ENCODE measurements at regions not wholly inside any gene's neighbourhood (a gene's known extent, or its start where the extent isn't known, plus 50 kb on each side); places are given as distances from the start of the nearest gene placed in this dataset.

GRCh38 chr5:85479849-85480248 lies 1095.2 kb upstream of the EDIL3 start:
- Histone ChIP-seq H3K79me2 (replicated peaks; ENCODE audit: insufficient read depth, low read length) (no peaks in the 10 kb centered on the region), H3F3A (ENCODE audit: insufficient read depth, low read length, poor library complexity, severe bottlenecking) (no peaks in the 10 kb centered on the region), H3K4me3 (ENCODE audit: low read length) (no peak overlapping the region), H3K4me2 (ENCODE audit: low read length) (no peak overlapping the region), H3K36me3 (ENCODE audit: insufficient read depth, low read length) (no peaks in the 10 kb centered on the region), H3K9me3 (ENCODE audit: low read length) (no peaks in the 10 kb centered on the region), H2AFZ (ENCODE audit: low read depth, low read length) (no peak overlapping the region), H3K9ac (ENCODE audit: low read length) (no peak overlapping the region), H3K9me2 (ENCODE audit: insufficient read depth, low read length) (no peaks in the 10 kb centered on the region), H4K20me1 (ENCODE audit: insufficient read depth) (no peaks in the 10 kb centered on the region), H3K27me3 (ENCODE audit: insufficient read depth, low read depth, low read length) (no peaks in the 10 kb centered on the region), H3K27ac (ENCODE audit: low read length) (no peak overlapping the region)
- TF ChIP-seq, protein P1, sequence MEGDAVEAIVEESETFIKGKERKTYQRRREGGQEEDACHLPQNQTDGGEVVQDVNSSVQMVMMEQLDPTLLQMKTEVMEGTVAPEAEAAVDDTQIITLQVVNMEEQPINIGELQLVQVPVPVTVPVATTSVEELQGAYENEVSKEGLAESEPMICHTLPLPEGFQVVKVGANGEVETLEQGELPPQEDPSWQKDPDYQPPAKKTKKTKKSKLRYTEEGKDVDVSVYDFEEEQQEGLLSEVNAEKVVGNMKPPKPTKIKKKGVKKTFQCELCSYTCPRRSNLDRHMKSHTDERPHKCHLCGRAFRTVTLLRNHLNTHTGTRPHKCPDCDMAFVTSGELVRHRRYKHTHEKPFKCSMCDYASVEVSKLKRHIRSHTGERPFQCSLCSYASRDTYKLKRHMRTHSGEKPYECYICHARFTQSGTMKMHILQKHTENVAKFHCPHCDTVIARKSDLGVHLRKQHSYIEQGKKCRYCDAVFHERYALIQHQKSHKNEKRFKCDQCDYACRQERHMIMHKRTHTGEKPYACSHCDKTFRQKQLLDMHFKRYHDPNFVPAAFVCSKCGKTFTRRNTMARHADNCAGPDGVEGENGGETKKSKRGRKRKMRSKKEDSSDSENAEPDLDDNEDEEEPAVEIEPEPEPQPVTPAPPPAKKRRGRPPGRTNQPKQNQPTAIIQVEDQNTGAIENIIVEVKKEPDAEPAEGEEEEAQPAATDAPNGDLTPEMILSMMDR (IDR thresholded peaks at IDR 0.05; ENCODE audit: poor library complexity, severe bottlenecking): no peak
- TF ChIP-seq EP300 (conservative IDR thresholded peaks at IDR 0.05; ENCODE audit: poor library complexity, severe bottlenecking): no peak

- no peaks in the 10 kb centered on the region for H3K9me2 ChIP-seq (ENCODE audit: insufficient read depth, low read length)
- H3K9ac ChIP-seq (ENCODE audit: low read length): no peak overlapping the region
- H3K36me3 ChIP-seq (ENCODE audit: insufficient read depth, low read length): no peaks in the 10 kb centered on the region
- no peaks in the 10 kb centered on the region for H3K9me3 ChIP-seq (ENCODE audit: low read length)
- H4K20me1 ChIP-seq (ENCODE audit: insufficient read depth): no peaks in the 10 kb centered on the region
- no peak for TF ChIP-seq SMC3 (conservative IDR thresholded peaks at IDR 0.05; ENCODE audit: poor library complexity)
- no peak for TF ChIP-seq MXI1 (conservative IDR thresholded peaks at IDR 0.05; ENCODE audit: poor library complexity, severe bottlenecking)
- no peak for TF ChIP-seq TAF1 (IDR thresholded peaks at IDR 0.05; ENCODE audit: low read depth)
- TF ChIP-seq POLR2AphosphoS5 (IDR thresholded peaks at IDR 0.05): no peak
- TF ChIP-seq, protein P1 (IDR thresholded peaks at IDR 0.05; ENCODE audit: poor library complexity, severe bottlenecking): no peak
- TF ChIP-seq, protein P2, sequence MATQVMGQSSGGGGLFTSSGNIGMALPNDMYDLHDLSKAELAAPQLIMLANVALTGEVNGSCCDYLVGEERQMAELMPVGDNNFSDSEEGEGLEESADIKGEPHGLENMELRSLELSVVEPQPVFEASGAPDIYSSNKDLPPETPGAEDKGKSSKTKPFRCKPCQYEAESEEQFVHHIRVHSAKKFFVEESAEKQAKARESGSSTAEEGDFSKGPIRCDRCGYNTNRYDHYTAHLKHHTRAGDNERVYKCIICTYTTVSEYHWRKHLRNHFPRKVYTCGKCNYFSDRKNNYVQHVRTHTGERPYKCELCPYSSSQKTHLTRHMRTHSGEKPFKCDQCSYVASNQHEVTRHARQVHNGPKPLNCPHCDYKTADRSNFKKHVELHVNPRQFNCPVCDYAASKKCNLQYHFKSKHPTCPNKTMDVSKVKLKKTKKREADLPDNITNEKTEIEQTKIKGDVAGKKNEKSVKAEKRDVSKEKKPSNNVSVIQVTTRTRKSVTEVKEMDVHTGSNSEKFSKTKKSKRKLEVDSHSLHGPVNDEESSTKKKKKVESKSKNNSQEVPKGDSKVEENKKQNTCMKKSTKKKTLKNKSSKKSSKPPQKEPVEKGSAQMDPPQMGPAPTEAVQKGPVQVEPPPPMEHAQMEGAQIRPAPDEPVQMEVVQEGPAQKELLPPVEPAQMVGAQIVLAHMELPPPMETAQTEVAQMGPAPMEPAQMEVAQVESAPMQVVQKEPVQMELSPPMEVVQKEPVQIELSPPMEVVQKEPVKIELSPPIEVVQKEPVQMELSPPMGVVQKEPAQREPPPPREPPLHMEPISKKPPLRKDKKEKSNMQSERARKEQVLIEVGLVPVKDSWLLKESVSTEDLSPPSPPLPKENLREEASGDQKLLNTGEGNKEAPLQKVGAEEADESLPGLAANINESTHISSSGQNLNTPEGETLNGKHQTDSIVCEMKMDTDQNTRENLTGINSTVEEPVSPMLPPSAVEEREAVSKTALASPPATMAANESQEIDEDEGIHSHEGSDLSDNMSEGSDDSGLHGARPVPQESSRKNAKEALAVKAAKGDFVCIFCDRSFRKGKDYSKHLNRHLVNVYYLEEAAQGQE (IDR thresholded peaks at IDR 0.05; ENCODE audit: borderline replicate concordance): no peak
- no peak for TF ChIP-seq EP300 (conservative IDR thresholded peaks at IDR 0.05; ENCODE audit: poor library complexity, severe bottlenecking)
- TF ChIP-seq RAD21 (conservative IDR thresholded peaks at IDR 0.05): no peak
- TF ChIP-seq EZH2 (IDR thresholded peaks at IDR 0.05; ENCODE audit: borderline replicate concordance, insufficient read depth, low read length, poor library complexity, severe bottlenecking): no peak
- no peak overlapping the region for H3K27ac ChIP-seq (ENCODE audit: low read length)
- H3K27me3 ChIP-seq (ENCODE audit: insufficient read depth, low read depth, low read length): no peaks in the 10 kb centered on the region
- H3K4me2 ChIP-seq (ENCODE audit: low read length): no peak overlapping the region
- no peaks in the 10 kb centered on the region for H3F3A ChIP-seq (ENCODE audit: insufficient read depth, low read length, poor library complexity, severe bottlenecking)
- H3K4me3 ChIP-seq (ENCODE audit: low read length): no peak overlapping the region
- no peak overlapping the region for H2AFZ ChIP-seq (ENCODE audit: low read depth, low read length)
- H3K79me2 ChIP-seq (replicated peaks; ENCODE audit: insufficient read depth, low read length): no peaks in the 10 kb centered on the region
Measured at GRCh38 chr5:85484982-85485574, 1100.4 kb upstream of the EDIL3 start.

Measured in neural cell (in vitro differentiated cells).